ENCODE measurements at regions not wholly inside any gene's neighbourhood (a gene's known extent, or its start where the extent isn't known, plus 50 kb on each side); places are given as distances from the start of the nearest gene placed in this dataset.
A peak's percentile ranks its signal among the peaks of the same experiment; 100 is the strongest.

DNA sequence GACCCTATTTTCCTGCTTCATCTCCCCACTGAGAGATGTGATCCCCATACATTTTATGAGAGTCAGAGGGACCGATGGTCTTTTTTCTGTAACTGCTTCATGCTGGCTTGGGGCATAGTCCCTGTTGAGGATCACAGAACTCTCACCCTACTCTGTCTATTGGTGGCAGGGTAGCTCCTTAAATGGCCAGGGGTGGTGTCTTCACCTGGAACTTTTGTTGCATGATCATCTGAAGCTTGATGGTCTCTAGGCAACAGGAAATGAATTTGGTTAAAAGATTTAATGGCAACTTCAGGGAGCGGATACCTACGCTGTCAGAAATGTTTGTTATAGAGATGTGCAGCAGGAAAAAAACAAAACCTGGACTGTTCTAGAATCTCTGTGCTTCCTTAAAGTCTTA lies 87.0 kb upstream of the GLIS3 start:
- Histone ChIP-seq H3K9me3 (no peaks in the 10 kb centered on the region), H3K4me3 (ENCODE audit: low read depth, low read length) (no peak overlapping the region), H3K27me3 (replicated peaks; ENCODE audit: control insufficient read depth, insufficient read depth, low read length) (no peaks in the 10 kb centered on the region), H3K4me1 (no peaks in the 10 kb centered on the region), H3K36me3 (ENCODE audit: control insufficient read depth, insufficient read depth, low read length) (no peaks in the 10 kb centered on the region)
- no peak overlapping the region for H3K27ac Mint-ChIP-seq (ENCODE audit: unreplicated experiment)
- ChIA-PET POLR2A (no interaction called here), CTCF (interaction anchor here (1.1 to 2.0 kb wide), 4 partner anchors 152 to 1318 kb away, joined by 3 to 11 read pairs (median 4); no protein-coding TSS in a partner anchor)
- TF ChIP-seq, protein P1, sequence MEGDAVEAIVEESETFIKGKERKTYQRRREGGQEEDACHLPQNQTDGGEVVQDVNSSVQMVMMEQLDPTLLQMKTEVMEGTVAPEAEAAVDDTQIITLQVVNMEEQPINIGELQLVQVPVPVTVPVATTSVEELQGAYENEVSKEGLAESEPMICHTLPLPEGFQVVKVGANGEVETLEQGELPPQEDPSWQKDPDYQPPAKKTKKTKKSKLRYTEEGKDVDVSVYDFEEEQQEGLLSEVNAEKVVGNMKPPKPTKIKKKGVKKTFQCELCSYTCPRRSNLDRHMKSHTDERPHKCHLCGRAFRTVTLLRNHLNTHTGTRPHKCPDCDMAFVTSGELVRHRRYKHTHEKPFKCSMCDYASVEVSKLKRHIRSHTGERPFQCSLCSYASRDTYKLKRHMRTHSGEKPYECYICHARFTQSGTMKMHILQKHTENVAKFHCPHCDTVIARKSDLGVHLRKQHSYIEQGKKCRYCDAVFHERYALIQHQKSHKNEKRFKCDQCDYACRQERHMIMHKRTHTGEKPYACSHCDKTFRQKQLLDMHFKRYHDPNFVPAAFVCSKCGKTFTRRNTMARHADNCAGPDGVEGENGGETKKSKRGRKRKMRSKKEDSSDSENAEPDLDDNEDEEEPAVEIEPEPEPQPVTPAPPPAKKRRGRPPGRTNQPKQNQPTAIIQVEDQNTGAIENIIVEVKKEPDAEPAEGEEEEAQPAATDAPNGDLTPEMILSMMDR (IDR thresholded peaks at IDR 0.05; ENCODE audit: insufficient read depth in 1 of 2, low read depth in 1 of 2, low read length in 1 of 2, severe bottlenecking in 1 of 2, unreplicated experiment in 1 of 2) = peak in 1 of 2 experiments; percentile 2
- H3K4me1 Mint-ChIP-seq (ENCODE audit: low read depth, unreplicated experiment) = no peaks in the 10 kb centered on the region
- H3K4me3 Mint-ChIP-seq (ENCODE audit: unreplicated experiment) = no peak overlapping the region
- no peaks in the 10 kb centered on the region for H3K36me3 Mint-ChIP-seq (ENCODE audit: insufficient read depth, unreplicated experiment)
- peak in 1 of 2 experiments; percentile 24 for DNase-seq
- H3K9me3 Mint-ChIP-seq (ENCODE audit: unreplicated experiment) = no peaks in the 10 kb centered on the region
- no peaks in the 10 kb centered on the region for H3K27me3 Mint-ChIP-seq (ENCODE audit: insufficient read depth, unreplicated experiment)
- intact Hi-C loops (cut with micrococcal nuclease; ENCODE audit: unreplicated experiment) = loop anchor here (1.0 to 10.0 kb wide), 3 partner anchors 104 to 598 kb away; partner anchors contain the start of gene JAK2
- no TSS peak for BruUV-seq (replicated peaks)

DNA sequence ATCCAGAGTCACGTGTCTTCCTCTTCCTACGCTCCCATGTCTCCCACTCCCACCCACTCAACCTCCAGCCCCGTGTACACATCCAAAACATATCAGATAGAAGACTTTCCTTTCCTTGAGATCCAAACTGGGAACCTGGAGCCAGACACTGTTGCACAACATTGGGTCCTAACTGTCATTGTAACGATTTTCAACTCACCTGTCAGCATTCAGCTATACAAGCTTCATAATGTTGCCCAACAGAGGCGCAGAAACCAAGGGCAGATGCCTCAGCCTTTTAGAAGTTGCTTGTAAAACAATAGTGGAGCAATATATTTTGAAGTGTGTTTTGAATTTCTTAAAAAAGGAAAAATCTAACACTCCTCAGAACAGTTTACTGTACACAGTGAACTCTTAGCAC lies 84.9 kb upstream of the GLIS3 start:
- Mint-ChIP-seq H3K36me3 (ENCODE audit: insufficient read depth, unreplicated experiment) (no peaks in the 10 kb centered on the region), H3K4me3 (ENCODE audit: unreplicated experiment) (no peak overlapping the region), H3K27me3 (ENCODE audit: insufficient read depth, unreplicated experiment) (no peaks in the 10 kb centered on the region), H3K27ac (ENCODE audit: unreplicated experiment) (no peak overlapping the region), H3K4me1 (ENCODE audit: low read depth, unreplicated experiment) (no peaks in the 10 kb centered on the region), H3K9me3 (ENCODE audit: unreplicated experiment) (no peaks in the 10 kb centered on the region)
- TF ChIP-seq, protein P1 (IDR thresholded peaks at IDR 0.05; ENCODE audit: insufficient read depth in 1 of 2, low read depth in 1 of 2, low read length in 1 of 2, severe bottlenecking in 1 of 2, unreplicated experiment in 1 of 2) = no peak
- Histone ChIP-seq H3K4me1 (no peaks in the 10 kb centered on the region), H3K9me3 (no peaks in the 10 kb centered on the region), H3K27me3 (replicated peaks; ENCODE audit: control insufficient read depth, insufficient read depth, low read length) (no peaks in the 10 kb centered on the region), H3K36me3 (ENCODE audit: control insufficient read depth, insufficient read depth, low read length) (no peaks in the 10 kb centered on the region), H3K4me3 (ENCODE audit: low read depth, low read length) (no peak overlapping the region)
- BruUV-seq (replicated peaks) = no TSS peak
- CTCF ChIA-PET = interaction anchor here (0.7 kb wide), 1 partner anchor 17 kb away, joined by 3 read pairs; no protein-coding TSS in a partner anchor
- no peak for DNase-seq
- intact Hi-C loops (cut with micrococcal nuclease; ENCODE audit: unreplicated experiment) = loop anchor here (5.0 to 10.0 kb wide), 3 partner anchors 123 to 600 kb away; partner anchors contain the start of gene JAK2
- POLR2A ChIA-PET = no interaction called here

DNA sequence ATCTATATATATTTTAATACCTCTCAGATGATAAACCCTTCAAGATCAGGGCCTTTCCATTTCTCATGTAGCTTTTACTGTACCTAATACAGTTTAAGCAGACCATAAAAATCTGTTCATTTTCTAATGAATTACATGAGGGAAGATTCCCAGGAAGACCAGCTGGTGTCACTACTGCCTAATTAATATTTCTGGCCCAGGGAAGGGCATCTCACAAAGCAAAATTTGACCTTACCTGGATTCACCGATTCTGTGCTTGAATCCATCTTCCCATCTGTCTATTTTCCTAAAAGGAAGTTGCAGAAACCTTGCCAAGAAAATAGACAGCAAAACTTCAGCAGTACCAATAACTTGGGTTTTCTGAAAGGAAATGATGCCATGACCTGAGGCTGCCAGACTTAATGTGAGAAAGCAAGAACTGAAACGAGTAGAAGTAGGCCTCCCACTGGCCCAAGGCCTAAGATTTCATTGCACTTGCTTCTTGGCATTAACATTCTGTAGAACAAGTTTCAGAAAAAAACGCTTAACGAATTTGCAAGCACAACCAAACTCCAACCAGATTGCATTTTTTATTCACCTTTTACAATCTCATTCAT lies 83.0 kb upstream of the GLIS3 start:
- no peak overlapping the region for H3K27ac Mint-ChIP-seq (ENCODE audit: unreplicated experiment)
- no TSS peak for BruUV-seq (replicated peaks)
- H3K4me3 Mint-ChIP-seq (ENCODE audit: unreplicated experiment) = no peak overlapping the region
- H3K36me3 Mint-ChIP-seq (ENCODE audit: insufficient read depth, unreplicated experiment) = no peaks in the 10 kb centered on the region
- no peaks in the 10 kb centered on the region for H3K9me3 Mint-ChIP-seq (ENCODE audit: unreplicated experiment)
- no peaks in the 10 kb centered on the region for H3K27me3 Mint-ChIP-seq (ENCODE audit: insufficient read depth, unreplicated experiment)
- intact Hi-C loops (cut with micrococcal nuclease; ENCODE audit: unreplicated experiment) = loop anchor here (1.0 to 10.0 kb wide), 4 partner anchors 166 to 602 kb away; partner anchors contain the start of gene JAK2
- H3K9me3 ChIP-seq = no peaks in the 10 kb centered on the region
- H3K36me3 ChIP-seq (ENCODE audit: control insufficient read depth, insufficient read depth, low read length) = no peaks in the 10 kb centered on the region
- TF ChIP-seq, protein P1 (IDR thresholded peaks at IDR 0.05; ENCODE audit: insufficient read depth in 1 of 2, low read depth in 1 of 2, low read length in 1 of 2, severe bottlenecking in 1 of 2, unreplicated experiment in 1 of 2) = peak; percentile 35 to 58
- H3K4me1 Mint-ChIP-seq (ENCODE audit: low read depth, unreplicated experiment) = no peaks in the 10 kb centered on the region
- no peak overlapping the region for H3K4me3 ChIP-seq (ENCODE audit: low read depth, low read length)
- POLR2A ChIA-PET = no interaction called here
- no peaks in the 10 kb centered on the region for H3K4me1 ChIP-seq
- DNase-seq = peak in 1 of 2 experiments; percentile 37
- CTCF ChIA-PET = interaction anchor here (1.1 kb wide), 1 partner anchor 257 kb away, joined by 8 read pairs; no protein-coding TSS in a partner anchor
- H3K27me3 ChIP-seq (replicated peaks; ENCODE audit: control insufficient read depth, insufficient read depth, low read length) = no peaks in the 10 kb centered on the region

All from Caco-2 (cell line).